HG03432 (cell line): ENCODE measurements at regions not wholly inside any gene's neighbourhood (a gene's known extent, or its start where the extent isn't known, plus 50 kb on each side); places are given as distances from the start of the nearest gene placed in this dataset.
"Not testable (repeated sequence)": the region's sequence is repeated elsewhere in the genome, so short reads cannot be mapped to it uniquely, and the experiment has no call there.

Experiments used
- ATAC-seq: cut with Tn5 transposase; IDR thresholded peaks from one replicate; pipeline ENCODE4 v1.9.1; 2021; ENCODE audit warnings: mild to moderate bottlenecking, moderate library complexity; ENCODE audit not compliant: unreplicated experiment

DNA sequence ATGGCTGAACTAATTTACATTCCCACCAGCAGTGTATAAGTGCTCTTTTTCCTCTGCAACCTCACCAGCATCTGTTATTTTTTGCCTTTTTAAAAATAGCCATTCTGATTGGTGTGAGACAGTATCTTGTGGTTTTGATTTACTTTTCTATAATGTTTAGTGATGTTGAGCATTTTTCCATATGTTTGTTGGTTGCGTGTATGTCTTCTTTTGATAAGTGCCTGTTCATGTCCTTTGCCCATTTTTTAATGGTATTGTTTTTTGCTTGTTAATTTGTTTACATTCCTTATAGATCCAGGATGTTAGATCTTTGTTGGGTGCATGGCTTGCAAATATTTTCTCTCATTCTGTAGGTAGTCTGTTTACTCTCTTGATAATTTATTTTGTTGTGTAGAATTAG lies 169.9 kb downstream of the PRL start:
- ATAC-seq, result no peak

DNA sequence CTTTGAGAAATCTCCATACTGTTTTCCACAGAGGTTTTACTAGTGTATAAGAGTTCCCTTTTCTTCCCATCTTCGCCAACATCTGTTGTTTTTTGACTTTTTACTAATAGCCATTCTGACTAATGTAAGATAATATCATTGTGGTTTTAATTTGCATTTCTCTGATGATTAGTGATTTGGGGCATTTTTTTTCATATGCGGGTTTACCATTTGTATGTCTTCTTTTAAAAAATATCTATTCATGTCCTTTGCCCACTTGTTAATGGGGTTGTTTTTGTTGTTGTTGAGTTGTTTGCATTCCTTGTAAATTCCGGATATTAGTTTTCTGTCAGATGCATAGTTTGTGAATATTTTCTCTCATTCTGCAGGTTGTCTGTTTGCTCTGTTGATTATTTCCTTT lies 167.1 kb downstream of the PRL start:
- ATAC-seq, result no peak

DNA sequence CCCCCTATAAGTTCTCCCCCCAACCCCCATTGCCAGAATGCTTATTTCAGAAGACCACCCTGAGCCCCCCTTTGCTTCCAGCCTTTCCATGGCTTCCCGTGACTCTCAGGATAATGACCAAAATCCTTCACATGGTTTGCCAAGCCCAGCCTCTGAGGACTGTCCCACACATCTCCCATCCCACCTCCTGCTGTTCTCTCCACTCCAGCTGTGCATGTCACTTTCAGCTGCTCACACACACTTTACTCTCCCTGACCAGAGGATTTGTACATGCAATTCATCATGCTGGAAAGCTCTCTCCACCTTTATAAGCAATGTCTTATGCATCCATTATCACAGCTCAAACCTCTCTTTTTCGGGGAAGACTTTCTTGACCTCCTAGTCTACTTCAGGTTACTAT lies 164.2 kb downstream of the PRL start:
- no peak for ATAC-seq

DNA sequence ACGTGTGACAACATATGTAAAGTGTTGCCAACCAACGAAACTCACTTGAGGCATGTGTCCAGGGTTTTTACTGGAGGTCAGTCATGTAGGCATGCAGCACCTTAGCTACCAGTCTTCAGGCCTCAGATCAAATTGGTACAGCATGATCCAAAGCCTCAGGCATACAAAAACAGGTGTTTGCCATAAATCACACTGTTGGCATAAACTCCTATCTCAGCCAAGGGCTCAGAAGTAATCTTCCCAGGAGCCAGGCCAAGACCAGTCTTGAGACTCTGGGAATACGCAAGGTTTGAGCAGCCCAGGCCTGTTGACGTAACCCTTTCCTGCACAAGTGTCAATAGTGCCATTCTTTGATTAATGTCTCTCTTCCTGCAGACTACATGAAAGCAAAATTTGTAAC lies 163.5 kb downstream of the PRL start:
- no peak for ATAC-seq

DNA sequence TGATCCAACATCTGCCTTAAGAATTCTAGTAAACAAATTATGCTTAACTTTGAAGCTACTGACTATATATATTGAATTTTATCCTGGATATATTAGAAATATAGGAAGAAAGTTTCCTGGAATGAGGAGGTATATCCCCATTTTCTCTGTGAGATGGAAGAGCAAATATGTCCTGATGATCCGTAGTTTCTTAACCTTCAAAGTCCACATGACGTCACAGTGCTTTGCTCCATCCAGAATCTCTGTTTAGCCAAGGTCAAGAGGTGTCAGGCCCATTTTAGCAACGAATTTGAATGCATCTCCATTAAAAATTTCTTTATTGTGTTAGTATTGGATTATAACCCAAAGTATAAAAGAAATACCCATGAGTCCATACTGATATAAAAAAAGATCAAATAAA lies 162.5 kb downstream of the PRL start:
- ATAC-seq, result no peak

DNA sequence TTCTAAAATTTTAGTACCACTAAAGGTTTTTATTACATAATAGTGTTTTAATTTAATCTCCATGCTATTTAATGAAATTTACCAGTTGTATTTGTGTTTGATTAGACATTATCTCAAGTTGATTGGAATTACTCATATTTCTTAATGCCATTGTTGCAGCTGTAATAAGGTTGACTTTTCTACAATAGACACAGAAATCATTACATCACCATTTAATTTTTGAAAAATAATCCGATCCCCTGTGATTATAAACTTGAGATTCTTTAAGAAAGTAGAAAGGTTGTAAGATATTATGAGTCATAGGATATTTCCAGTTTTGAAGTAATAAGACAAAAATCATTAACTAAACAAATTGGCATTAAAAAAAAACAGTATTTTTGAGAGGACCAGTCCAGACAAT lies 161.4 kb downstream of the PRL start:
- no peak for ATAC-seq

DNA sequence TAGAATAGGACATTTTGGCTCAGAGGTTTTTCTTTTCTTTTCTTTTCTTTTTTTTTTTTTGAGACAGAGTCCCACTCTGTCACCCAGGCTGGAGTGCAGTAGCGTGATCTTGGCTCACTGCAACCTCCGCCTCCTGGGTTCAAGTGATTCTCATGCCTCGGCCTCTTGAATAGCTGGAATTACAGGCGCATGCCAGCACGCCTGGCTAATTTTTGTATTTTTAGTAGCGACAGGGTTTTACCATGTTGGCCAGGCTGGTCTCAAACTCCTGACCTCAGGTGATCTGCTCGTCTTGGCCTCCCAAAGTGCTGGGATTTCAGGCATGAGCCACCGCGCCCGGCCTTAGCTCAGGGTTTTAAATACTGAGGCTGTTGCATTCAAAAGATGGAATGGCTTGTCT lies 156.1 kb downstream of the PRL start:
- not testable (repeated sequence) for ATAC-seq

DNA sequence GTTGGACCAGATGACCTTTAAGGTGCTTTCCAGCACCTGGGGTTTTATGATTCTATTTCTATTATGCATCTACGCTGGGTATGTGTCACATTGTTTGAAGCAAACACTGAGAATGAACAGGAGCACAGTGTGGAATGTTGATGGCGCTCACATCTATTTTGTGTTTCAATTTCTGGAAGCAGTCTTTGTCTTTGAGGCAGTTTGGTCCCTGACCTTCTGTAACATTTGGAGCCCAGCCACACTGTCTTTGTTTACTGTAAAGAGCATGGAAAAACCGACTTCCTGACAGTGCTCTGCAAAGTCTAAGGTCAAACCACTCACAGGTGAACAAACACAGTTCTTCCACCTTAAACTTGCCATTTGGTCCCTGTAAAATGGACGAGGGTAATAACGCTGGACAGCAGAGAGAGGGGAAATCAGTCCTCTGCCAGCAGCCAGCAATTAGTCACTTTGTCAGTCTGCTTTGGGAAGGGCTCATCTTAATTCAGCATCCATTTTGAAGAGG lies 155.5 kb downstream of the PRL start:
- ATAC-seq, result no peak

DNA sequence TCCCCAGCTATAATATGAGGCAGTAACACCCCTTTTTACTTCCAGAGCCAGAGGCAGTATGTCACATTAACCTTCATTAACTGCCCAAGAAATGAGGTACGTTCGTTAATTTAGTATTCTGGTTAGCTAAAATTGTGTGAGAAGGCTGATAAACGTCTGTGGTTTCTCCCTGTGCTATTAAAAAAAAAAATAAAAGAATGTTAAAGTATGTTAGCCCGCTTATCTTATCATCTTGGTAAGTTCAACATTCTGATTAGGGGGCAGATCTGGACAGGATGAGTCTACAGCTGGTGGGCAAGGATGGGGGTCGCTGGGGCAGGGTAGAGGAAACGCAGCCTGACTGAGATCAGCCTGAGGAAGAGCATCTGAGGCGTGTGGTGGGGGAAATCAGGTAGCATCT lies 154.0 kb downstream of the PRL start:
- ATAC-seq, result no peak

DNA sequence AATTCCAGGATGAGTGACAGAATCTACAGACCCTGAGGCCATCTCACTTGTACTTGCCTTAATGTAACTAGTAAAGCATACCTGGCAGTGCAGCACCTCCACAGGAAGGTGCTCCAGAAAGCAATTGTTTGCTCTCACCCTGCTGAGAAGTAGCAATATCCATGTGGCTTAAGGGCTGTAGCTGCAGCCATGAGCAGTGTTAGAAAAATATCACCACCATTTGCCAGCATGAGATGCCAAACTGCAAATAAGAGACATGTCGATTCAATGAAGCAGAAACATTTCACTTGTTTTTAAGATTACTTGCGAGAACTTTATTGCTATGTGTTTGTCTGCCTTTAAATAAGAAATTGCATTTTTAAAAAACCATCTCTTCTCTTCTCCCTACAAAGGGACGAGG lies 151.5 kb downstream of the PRL start:
- no peak for ATAC-seq

DNA sequence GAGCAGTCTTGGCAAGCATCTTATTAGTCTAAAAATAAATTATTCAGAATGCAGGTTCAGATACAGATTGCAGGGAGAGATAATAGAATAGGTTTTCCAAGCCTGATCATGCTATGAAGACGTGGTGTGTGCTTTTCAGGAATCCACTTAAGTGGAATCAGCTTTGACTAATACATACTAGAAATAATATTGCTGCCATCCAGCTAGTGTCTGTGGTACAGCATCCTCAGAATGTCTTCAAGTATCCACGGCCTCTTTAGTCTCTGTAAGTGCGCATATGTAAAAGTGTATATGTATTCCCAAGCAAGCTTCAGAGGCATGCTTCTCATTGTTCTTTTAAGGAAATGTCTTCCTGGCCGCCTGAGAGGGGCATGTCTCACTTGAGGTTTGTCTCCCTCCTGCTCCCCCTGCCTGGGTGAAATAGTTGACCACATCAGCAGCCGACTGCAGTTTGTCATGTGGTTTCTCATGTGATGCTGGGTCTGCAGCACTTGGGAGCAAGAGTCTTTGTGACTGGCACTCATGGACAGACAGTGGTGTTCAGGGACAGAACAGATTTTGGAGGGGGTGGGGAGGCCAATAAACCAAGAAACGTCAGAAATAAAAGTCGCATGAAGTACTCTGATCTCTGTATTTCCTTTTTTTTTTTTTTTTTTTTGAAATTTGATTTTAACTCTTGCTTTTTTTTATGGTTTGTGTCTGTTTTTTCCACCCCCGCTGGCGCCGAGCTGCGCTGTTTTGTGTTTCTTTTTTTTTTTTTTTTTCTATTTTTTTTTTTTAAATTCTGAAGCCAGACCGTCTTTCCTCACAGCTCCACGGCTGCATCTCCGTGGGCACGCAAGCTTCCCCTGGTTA lies 150.8 kb downstream of the PRL start:
- no peak for ATAC-seq

DNA sequence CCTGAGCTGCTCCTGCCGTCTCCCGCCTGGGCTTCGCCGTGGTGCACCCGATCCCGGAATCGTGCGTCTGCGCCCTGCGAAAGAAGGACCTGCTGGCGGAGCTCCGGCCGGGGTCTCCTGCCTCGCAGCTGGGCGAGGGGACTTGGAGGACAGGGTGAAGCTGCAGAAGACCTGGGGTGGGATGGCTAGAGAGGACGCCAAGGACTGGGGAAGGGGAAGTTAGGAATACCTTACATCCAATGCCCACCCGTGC lies 150.2 kb downstream of the PRL start:
- no peak for ATAC-seq

DNA sequence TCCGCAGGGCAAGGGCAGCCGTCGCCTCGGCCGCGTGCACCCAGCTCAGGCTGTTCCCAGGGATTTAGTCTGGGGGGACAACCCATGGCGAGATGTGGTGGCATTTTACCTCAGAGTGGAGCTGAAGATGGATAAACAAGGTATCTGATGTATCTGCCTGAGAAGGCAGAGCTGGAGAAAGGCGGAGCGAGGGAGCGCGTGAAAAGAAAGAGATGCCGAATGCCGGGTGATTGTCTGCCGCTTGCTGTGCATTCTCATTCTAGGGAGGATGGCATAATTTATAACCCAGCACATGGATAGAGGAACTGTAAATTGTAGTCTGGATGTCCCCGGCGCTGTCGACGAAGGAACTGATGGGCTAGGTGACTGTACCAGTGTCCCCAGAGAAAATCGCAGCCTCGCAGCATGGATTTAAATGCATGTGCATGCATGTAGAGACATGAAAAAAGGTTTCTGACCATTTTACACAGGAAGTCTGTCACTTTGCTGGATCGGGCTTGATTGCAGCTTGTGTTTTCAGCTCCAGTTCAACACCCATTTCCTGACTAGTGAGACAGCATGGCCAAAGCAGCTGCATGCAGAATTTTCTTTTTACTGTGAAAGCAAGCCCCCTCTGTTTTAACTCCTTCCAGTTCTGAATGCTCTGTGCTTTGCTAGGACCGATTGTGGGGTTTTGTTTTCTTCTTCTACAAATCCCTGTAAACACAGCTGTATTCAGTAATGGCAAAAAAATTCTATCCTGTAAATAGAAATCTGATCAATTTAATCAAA lies 149.7 kb downstream of the PRL start:
- ATAC-seq, result no peak

DNA sequence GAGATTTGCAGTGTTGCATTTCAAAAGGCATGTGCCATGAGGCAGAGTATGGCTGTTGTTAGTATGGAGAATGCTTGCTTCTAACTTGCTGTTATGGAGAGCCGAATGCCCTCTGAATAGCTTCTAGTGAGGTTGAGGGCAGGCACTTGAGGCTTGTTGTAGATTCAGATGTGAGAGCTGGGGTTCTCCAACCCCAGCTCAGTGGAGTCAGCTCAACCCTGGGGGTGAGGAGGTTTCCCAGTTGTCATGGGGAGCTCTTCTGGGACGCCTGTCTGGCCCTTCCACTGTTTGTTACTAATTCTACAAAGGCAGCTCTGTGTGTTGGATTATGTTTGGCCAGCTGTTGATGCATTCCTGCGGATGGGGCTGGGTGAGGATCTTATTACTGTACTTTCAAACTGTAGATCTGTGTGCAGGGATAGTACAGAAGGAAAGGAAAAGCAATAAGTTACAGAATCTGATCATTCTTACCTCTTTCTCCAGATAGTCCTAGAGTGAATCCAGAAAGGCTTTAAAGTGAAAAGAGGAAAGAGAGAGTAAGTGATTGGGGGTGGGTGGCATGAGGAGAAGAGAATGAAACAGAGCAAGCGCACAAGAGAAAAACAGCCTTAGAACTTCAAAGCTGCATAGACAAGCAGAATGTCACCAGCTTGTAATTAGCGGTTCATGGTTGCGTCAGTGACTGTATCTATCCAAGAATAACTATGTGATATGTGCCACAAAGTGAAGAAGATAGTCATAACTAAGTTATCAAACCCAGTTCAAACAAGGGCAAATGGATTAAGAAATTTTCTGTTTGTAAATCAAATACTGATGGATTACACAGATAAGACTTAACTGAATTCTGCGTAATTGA lies 148.7 kb downstream of the PRL start:
- no peak for ATAC-seq

DNA sequence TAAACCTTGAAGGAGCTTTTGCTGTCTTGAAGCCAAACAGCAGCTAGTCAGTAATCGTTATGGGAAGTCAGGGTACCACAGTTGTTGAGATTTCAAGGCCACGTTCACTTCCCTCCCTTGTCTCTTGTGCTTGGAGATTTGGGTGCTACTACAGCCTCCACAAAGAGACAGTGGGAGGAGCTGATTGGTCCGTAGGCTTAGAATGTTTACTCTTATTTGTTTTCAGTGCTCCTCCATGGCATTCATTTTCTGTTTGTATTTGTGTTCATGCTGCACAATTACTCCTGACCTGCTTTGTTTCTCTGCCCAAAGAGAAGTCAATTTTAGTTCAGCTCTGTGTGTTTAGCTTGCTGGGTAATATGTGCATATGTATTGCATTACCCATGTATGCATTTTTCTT lies 147.7 kb downstream of the PRL start:
- ATAC-seq, result no peak

DNA sequence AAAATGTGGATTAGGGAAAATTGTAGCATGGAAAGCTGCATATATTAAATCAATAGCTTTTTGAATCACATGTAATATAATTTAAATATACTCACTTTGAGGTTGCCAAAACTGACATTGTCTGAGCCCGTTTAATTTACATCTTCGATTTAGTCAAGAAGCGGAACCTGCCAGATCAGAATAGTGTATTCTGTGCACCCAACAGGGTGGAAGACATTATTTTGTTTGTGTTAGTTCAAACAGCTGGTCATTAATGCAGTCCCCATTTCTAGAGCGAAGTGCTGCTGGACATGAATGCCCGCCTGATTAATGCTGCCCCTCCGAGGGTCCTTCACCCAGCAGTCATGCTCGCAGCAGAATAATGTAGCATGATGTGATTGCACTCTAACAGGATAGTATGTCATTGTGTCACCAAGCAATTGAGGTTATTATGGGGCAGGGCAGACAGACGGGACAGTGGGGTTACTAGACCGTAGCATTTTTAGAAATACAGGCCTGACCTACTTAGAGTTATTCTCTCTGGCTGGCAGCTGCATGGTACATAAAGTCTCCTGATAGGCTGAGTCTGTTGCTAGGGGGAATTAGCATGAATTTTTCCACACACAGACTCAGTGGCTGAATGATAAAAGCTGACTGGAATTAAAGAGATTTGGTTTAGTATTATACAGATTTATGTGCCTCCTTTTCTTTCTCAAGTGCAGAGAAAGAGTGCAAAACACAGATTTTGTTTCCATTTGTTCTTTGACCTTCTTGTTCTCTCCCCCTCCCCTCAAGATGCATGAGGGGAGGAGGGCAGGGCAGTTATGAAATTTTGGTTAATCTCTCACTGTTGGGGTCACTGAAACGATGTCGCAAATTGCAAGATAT lies 147.1 kb downstream of the PRL start:
- no peak for ATAC-seq

DNA sequence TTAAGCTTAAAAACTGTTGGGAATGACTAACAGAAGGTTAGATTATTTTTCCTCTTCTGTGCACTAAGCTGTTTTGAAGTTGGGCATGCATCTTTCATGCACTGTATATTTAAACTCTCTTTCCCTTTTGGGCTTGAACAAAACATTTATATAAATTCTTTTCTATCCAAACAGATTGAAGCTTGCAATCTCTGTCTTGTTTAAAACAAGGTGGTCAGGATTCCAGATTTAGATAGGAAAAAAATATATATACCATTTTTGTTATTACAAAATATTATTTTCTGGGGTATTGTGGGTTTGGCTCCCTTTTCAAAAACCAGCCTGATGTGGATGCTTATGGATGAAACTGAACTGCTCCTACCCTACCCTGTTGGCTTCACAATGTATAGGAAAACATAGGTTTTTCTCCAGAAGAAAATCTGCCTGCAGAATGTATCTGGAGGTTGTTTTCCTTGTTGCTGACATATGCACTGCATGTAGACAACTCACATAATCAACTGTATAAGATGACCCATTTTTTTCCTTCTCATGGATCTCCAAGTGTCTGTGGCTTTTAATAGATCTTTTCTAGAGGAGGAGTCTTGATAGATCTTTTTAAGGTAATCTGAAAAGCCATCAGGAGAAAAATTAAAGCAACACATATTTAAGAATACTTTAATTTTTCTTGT lies 146.3 kb downstream of the PRL start:
- no peak for ATAC-seq

DNA sequence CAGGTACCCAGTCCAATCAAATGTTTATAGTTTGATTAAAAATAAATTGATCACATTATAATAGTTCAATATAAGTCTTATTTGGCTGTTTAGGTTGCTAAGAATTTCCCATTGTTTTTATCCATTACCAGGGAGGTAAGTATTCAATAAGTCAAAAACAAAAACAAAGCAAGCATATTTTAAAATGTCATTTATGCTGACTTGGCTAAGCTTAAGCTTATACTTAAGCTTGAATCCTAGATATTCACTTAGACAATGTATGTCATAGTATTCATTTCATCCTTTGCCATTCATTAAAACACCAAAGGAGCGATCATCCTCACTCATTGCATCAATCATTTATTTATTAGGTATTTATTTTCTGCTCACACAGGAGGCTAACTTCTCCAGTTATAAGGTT lies 144.9 kb downstream of the PRL start:
- ATAC-seq, result no peak

DNA sequence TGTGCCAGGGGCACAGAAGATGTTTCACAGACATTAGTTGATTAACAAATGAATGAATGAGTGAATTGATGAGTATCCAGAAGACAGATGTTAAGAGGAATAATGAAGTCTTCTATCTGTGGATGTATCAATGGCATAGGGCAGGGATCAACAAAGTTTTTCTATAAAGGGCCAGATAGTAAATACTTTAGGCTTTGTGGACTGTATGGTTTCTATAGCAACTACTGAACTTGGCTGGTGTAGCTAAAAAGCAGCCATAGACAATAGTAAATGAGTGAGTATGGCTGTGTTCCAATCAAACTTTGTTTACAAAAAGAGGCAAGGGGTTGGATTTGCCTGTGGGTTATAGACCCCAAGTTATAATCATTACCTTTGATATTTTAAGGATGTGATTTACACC lies 144.0 kb downstream of the PRL start:
- no peak for ATAC-seq
